DMS79 treated with DMSO at 0.1 percent for 48 hours (cell line): ENCODE measurements at regions not wholly inside any gene's neighbourhood (a gene's known extent, or its start where the extent isn't known, plus 50 kb on each side); places are given as distances from the start of the nearest gene placed in this dataset.
"Not testable (repeated sequence)": the region's sequence is repeated elsewhere in the genome, so short reads cannot be mapped to it uniquely, and the experiment has no call there.

Experiments
- DNase-seq: peaks from one replicate; lab custom pipeline; 2025; lab: John Stamatoyannopoulos, UW

- DNase-seq = no peak
These were observed 134.6 kb upstream of the TCF21 start for GRCh38 chr6:133754298-133754697.

DNA sequence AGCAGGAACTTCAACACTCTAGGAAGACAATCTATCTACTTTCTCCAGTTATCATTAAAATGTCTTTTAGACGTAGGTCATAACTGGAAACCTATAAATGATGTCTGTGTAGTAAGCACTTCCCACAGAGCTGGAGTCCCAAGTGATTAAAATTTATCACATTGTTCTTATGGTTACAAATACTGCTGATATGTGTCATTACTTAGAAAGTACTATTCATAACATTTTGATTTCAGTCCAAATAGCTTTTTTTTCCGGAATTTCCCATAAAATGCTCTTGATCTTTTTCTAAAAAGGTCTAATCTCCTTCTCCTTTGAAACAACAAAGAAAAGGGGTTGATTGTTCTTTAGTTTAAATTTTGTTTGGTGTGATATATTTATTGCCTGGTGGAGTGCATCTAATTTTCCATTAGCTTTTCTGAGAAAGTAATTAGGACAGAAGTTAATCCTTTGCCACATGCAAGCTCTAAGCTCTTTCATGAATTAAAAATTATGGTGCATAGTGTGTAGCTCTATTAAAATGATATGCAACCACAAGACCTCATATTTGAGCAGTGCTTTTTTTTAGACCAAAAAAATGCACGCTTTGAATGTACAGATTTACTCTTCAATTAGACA lies 132.7 kb upstream of the TCF21 start:
- DNase-seq = no peak

GRCh38 chr6:133757335-133757734 lies 131.6 kb upstream of the TCF21 start:
- no peak for DNase-seq

DNA sequence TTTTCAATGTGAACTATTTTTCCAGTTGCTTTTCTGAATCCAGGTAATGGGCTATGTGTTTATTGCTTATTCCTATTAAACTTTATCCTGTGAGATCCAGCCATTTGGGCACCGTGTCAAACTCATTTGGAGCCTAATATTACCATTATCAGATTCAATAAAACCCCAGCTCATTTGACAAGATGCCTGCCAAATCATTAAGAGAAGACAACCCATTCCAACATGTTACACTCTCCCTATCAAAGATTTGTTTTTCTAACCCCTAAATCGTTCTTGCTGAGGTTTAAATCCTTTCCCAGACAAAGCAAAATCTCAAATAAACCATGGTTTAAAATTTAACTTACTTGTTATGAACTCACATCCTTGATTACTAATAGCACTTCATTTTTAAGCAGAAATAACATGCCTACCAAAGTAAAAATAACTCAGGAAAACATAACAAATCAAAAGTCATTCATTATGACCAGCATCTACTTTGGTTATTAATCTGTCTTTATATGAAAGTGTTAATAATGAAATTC lies 130.0 kb upstream of the TCF21 start:
- no peak for DNase-seq

GRCh38 chr6:133759524-133759923 lies 129.4 kb upstream of the TCF21 start:
- DNase-seq = no peak

DNA sequence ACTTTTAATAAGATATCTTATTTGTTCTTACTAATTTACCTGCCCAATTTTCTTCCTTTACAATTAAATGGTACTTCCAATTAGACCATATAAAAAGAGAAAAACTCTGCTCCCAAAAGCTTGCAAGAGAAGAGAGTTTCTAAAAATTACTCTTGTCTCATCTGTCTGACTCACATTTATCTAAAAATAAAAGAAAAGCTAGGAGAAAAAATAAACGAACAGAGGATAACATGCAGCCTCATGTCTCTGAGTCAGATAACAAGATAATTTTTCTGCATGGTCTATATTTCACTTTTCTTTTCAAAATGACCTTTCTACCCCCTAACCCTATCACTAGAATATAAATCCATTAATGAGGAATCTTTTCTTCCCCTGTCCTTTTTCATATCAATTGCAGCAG lies 127.2 kb upstream of the TCF21 start:
- DNase-seq = no peak

- no peak for DNase-seq
These were observed 124.7 kb upstream of the TCF21 start for GRCh38 chr6:133764008-133764753.

- DNase-seq = no peak
These were observed 124.1 kb upstream of the TCF21 start for GRCh38 chr6:133764754-133765208.

- DNase-seq = no peak
These were observed 121.4 kb upstream of the TCF21 start for GRCh38 chr6:133767357-133767970.

- no peak for DNase-seq
These were observed 120.1 kb upstream of the TCF21 start for GRCh38 chr6:133768656-133769295.

DNA sequence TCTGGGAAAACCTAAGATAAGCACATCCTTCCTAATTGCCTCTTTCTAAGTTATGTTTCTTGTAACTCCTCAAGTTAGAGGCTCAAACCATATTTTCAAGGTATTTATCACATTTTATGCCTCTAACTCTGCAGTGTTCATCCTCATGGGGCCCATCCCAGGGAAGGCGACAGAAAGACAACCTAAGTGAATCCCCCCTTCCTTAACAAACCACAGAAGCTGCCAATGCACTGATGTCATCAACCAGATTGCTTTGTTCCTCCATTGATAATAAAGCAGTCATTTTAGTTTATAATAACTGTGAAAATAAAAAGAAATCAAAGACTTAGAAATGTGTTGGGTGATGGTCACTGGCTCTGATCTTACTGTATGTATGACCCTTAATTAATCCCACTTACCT lies 119.5 kb upstream of the TCF21 start:
- no peak for DNase-seq

DNA sequence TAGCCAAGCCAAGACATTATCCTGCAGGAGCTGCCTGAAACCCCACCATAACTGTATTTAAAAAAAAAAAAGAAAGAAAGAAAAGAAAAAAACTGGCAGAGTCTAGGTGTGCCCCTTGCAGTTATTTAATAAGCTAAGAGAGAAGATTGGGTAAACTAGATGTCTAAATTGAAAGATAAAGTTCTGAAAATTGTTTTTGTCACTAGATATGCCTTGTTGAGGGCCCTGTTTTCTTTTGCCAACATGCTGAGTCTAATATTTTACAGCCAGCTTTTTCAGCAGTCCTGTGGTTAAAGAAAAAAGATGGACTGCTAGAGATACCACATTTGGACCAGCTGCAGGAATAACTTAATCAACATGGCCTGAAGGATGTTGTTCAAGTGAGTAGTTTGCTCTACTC lies 116.3 kb upstream of the TCF21 start:
- DNase-seq = no peak

DNA sequence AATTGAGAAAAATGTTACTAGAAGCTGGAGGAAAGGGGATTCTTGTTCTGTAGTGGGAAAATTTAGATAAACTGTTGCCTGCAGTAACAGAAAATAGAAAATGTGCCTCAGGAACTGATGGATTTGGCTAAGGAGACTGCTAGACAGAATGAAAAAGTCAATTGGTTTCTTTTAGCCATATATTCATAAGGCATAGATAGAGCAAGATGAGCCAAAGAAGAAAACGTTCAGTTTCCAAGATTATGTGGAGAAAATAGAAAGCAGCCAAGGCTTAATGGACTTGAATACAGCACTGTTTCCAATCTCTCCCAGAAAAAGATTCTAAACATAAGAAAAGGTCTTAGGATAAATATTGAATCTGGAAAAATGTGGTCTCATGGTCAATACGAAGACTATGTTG lies 115.1 kb upstream of the TCF21 start:
- no peak for DNase-seq

DNA sequence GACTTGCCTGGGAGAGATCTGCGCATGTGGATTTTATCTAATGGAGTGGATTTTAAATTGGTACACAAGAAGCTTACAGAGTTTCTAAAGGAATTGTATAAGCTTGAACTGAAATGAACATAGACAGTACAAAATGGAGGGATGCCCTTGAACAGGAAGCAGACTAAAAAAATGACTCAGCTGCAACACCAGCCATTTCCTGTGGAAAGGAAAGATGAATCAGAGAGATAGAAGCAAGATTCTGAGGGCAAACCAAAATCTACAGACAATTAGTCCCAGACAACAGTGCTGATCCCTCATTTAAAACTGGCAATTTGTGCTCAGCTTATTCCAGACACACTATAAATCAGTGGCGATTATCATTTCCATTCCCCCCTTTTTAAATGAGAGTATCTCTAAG lies 114.6 kb upstream of the TCF21 start:
- no peak for DNase-seq

DNA sequence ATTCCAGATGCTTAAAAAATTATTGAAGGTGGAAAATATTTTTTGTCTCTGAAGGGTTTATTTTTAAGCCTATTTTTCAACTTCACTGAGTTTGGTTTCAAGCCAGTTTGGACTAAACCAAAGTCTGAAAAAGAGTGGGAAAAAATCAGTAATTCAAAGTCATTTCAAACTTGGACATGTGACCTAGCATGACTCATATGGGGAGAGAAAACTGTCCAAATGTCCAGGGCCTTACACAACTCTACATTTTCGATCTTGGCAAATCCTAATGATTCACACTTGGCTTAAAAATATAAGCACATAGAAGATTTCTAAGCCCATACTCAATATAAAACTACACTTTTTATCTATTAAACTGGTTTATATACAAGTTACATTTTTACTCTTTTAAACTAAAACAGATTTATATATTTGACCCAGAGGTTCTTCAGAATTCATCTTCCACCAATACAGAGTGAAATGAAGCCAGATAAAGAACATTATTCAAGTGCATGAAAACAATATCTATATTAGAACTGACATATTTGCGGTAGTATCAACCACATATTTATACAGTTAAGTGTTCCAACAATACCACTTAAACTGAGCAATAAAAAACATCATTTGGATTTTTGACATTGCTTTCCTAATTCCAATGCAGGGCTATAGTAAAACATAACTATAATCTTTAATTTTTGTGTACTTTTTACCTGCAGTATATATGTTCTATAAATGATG lies 110.3 kb upstream of the TCF21 start:
- no peak for DNase-seq

GRCh38 chr6:133779916-133780695 lies 108.8 kb upstream of the TCF21 start:
- no peak for DNase-seq

DNA sequence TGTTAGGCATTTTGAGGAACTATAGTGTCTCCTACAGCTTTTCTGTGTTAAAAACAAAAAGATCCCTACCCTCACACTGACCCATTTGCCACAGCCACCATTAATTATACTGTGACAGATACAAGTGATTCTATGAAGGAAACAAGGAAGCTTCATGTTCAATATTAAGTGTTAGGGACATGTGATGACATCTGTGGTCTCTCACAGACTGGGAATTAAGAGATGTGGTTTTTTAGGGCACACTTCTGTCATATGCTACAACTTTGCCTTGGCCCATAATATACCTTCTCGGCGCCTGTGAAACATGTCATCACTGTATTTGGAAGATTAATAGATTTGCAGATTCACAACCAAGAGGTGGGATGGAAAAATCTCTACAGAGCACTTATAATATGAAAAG lies 102.9 kb upstream of the TCF21 start:
- no peak for DNase-seq

DNA sequence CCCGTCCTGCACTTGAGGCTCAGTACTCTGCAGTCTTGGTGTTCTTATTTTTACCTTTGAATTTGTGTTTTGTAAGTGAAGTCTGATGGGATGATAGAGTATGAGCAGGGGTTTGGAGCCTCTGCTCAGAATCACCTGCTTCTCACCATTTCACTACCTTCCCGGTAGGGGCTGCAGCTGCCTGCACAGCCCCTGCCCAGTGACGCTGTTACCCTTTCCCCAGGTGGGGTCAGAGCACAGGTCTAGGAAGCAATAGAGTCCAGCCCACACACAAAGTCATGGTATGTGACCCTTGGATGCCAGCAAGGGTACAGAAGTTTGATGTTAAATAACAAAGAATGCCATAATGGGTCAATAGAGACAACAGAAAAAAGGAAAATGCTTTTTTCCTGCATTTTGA lies 101.8 kb upstream of the TCF21 start:
- DNase-seq = no peak

- DNase-seq = no peak
These were observed 100.9 kb upstream of the TCF21 start for GRCh38 chr6:133787859-133788505.

DNA sequence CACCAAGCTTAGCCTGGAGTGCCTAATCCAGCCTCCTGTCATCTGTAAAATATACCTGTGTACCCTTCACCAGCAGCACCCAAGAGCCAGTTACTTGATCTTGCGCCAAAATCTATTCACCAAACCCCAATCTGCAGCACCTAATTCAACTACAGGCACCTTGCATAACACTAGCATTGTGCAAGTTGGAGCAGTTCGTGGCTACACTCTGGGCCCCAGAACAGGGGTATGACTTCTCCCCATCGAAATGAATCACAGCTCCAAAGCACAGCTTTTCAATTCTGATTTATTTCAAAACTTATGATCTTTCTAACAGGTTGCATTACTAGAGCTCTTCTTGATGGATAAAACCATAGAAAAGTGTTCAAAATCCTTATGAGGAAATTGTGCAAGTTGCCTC lies 100.4 kb upstream of the TCF21 start:
- no peak for DNase-seq

- DNase-seq = not testable (repeated sequence)
These were observed 99.5 kb upstream of the TCF21 start for GRCh38 chr6:133789449-133789848.
